PC-9 (cell line): ENCODE measurements at regions not wholly inside any gene's neighbourhood (a gene's known extent, or its start where the extent isn't known, plus 50 kb on each side); places are given as distances from the start of the nearest gene placed in this dataset.

ENCODE experiments used
- BruUV-seq: library from RNA; stranded (reverse); fragments of 400-500 nt; replicated peaks from 2 replicates; lab custom pipeline; 2021; lab: Mats Ljungman, UMichigan
- CTCF ChIA-PET: fragments of 300-600 bp; sonication (Branson Sonifier 250); formaldehyde crosslinking; loops from one replicate; lab custom pipeline; 2022; ENCODE audit warnings: antibody characterized with exemption; lab: Charles Lee
- POLR2A ChIA-PET: fragments of 300-600 bp; sonication (Branson Sonifier 250); formaldehyde crosslinking; loops from one replicate; lab custom pipeline; 2022; ENCODE audit warnings: antibody characterized with exemption; ENCODE audit not compliant: unreplicated experiment; lab: Charles Lee
- DNase-seq, 2 experiments: peaks; one replicate each; pipeline versions ENCODE4 v3.0.0 to v3.0.0-alpha.2; 2015 to 2022; ENCODE audit warnings: mixed read lengths in 1 of 2
- H2AFZ ChIP-seq: fragments of 200-600 bp; sonication (generic); 2 replicates; pipeline ENCODE4 v1.8.1; 2017; ENCODE audit warnings: antibody characterized with exemption
- H3F3A ChIP-seq: fragments of 200-600 bp; sonication (generic); 2 replicates; pipeline ENCODE4 v1.8.1; 2017; ENCODE audit warnings: antibody characterized with exemption, mild to moderate bottlenecking, low read depth; ENCODE audit not compliant: insufficient read depth
- H3K27ac ChIP-seq: fragments of 200-600 bp; sonication (generic); 2 replicates; pipeline ENCODE4 v1.6.1; 2016; ENCODE audit warnings: mixed run types
- H3K27me3 ChIP-seq: fragments of 200-600 bp; sonication (generic); 2 replicates; pipeline ENCODE4 v1.6.1; 2016; ENCODE audit warnings: low read depth, mixed run types; ENCODE audit not compliant: insufficient read depth
- H3K36me3 ChIP-seq: fragments of 200-600 bp; sonication (generic); 2 replicates; pipeline ENCODE4 v1.6.1; 2016; ENCODE audit warnings: low read depth, mixed run types
- H3K4me1 ChIP-seq: fragments of 200-600 bp; sonication (generic); replicated peaks from 2 replicates; pipeline ENCODE4 v1.6.1; 2016; ENCODE audit warnings: mixed run types; ENCODE audit not compliant: insufficient read depth
- H3K4me2 ChIP-seq: fragments of 200-600 bp; sonication (generic); 2 replicates; pipeline ENCODE4 v1.6.1; 2017; ENCODE audit warnings: mixed run types
- H3K4me3 ChIP-seq: fragments of 200-600 bp; sonication (generic); 2 replicates; pipeline ENCODE4 v1.6.1; 2016; ENCODE audit warnings: mixed run types
- H3K79me2 ChIP-seq: fragments of 200-600 bp; sonication (generic); 2 replicates; pipeline ENCODE4 v1.6.1; 2017; ENCODE audit warnings: low read depth, mixed run types
- H3K9me2 ChIP-seq: fragments of 200-600 bp; sonication (generic); 2 replicates; pipeline ENCODE4 v1.8.1; 2017; ENCODE audit warnings: mild to moderate bottlenecking; ENCODE audit not compliant: insufficient read depth
- H3K9me3 ChIP-seq: fragments of 200-600 bp; sonication (generic); 2 replicates; pipeline ENCODE4 v1.8.1; 2016; ENCODE audit warnings: low read depth; ENCODE audit not compliant: insufficient read depth
- H4K20me1 ChIP-seq: fragments of 200-600 bp; sonication (generic); 2 replicates; pipeline ENCODE4 v1.8.1; 2017; ENCODE audit not compliant: insufficient read depth
- EZH2 ChIP-seq: fragments of 200-600 bp; sonication (generic); IDR thresholded peaks from 2 replicates; pipeline ENCODE4 v1.8.0; 2017; ENCODE audit warnings: antibody characterized with exemption, low read depth
- intact Hi-C: fragments of 100-400 bp; cut with micrococcal nuclease; formaldehyde crosslinking; loops from one replicate; pipeline ENCODE4 v1.10.0; 2022; ENCODE audit not compliant: unreplicated experiment
- TF ChIP-seq, protein P1 (sequence below): fragments of 200-600 bp; sonication (generic); conservative IDR thresholded peaks from 2 replicates; pipeline ENCODE4 v1.6.1; 2017; ENCODE audit warnings: mixed run types, antibody characterized with exemption, mild to moderate bottlenecking, moderate library complexity

DNA sequence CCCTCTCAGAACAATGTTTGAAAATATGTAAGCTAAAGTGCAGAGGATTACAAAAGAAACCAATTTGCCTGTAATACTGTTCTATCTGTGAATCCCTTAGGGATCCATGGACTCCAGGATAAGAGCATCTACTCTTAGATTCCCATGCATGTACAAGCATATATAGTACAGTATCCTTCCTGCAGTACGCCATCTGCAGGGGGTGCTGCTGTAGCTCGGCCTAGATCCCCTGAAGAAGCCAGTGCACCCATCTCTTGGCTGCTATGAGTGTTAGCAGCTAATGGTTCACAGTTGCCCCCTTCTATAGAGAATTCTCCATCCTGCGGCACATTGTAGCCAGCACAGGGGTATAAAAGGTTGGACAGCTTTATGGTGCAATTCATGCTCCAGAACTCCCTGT, 61.8 kb upstream of the SLC30A5 start:
- H3K4me3 ChIP-seq: no peak overlapping the region
- no peak overlapping the region for H2AFZ ChIP-seq
- BruUV-seq: no TSS peak
- no peak overlapping the region for H3K27ac ChIP-seq
- TF ChIP-seq, protein P1, sequence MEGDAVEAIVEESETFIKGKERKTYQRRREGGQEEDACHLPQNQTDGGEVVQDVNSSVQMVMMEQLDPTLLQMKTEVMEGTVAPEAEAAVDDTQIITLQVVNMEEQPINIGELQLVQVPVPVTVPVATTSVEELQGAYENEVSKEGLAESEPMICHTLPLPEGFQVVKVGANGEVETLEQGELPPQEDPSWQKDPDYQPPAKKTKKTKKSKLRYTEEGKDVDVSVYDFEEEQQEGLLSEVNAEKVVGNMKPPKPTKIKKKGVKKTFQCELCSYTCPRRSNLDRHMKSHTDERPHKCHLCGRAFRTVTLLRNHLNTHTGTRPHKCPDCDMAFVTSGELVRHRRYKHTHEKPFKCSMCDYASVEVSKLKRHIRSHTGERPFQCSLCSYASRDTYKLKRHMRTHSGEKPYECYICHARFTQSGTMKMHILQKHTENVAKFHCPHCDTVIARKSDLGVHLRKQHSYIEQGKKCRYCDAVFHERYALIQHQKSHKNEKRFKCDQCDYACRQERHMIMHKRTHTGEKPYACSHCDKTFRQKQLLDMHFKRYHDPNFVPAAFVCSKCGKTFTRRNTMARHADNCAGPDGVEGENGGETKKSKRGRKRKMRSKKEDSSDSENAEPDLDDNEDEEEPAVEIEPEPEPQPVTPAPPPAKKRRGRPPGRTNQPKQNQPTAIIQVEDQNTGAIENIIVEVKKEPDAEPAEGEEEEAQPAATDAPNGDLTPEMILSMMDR: no peak
- no peak for TF ChIP-seq EZH2
- no peaks in the 10 kb centered on the region for H3K27me3 ChIP-seq
- ChIA-PET CTCF (no interaction called here), POLR2A (no interaction called here)
- DNase-seq: no peak
- no peaks in the 10 kb centered on the region for H3F3A ChIP-seq
- intact Hi-C loops: no loop called here
- no peaks in the 10 kb centered on the region for H3K79me2 ChIP-seq
- no peaks in the 10 kb centered on the region for H3K9me3 ChIP-seq
- no peaks in the 10 kb centered on the region for H3K9me2 ChIP-seq
- no peak overlapping the region for H3K4me2 ChIP-seq
- no peaks in the 10 kb centered on the region for H4K20me1 ChIP-seq
- no peaks in the 10 kb centered on the region for H3K4me1 ChIP-seq
- no peaks in the 10 kb centered on the region for H3K36me3 ChIP-seq

DNA sequence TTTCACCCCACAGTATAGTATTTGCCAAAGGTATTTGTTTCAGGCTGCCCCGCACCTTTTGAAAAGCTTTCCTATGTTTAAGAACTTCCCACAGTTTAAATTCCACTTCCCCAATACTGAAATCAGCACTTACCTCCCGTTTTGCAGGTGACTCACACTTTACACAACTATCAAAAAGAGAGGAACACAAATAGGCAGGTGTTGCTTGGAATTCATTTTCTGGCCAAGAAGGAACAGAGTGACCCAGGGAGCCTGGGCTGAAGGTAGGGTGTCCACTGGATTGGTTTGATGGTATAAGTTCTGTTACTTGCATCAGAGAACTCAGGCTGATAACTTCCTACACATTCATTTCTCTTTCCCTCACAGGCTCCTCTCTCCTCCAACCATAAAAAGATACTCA, 60.1 kb upstream of the SLC30A5 start:
- Histone ChIP-seq H3K4me3 (no peak overlapping the region), H3K27ac (no peak overlapping the region), H3K27me3 (no peaks in the 10 kb centered on the region), H2AFZ (no peak overlapping the region), H3K36me3 (no peaks in the 10 kb centered on the region), H4K20me1 (no peaks in the 10 kb centered on the region), H3K79me2 (no peaks in the 10 kb centered on the region), H3K9me3 (no peaks in the 10 kb centered on the region), H3F3A (no peaks in the 10 kb centered on the region), H3K4me2 (no peak overlapping the region), H3K4me1 (no peaks in the 10 kb centered on the region), H3K9me2 (no peaks in the 10 kb centered on the region)
- CTCF ChIA-PET: no interaction called here
- POLR2A ChIA-PET: no interaction called here
- intact Hi-C loops: no loop called here
- no peak for TF ChIP-seq EZH2
- TF ChIP-seq, protein P1: no peak
- no peak for DNase-seq
- BruUV-seq: no TSS peak

DNA sequence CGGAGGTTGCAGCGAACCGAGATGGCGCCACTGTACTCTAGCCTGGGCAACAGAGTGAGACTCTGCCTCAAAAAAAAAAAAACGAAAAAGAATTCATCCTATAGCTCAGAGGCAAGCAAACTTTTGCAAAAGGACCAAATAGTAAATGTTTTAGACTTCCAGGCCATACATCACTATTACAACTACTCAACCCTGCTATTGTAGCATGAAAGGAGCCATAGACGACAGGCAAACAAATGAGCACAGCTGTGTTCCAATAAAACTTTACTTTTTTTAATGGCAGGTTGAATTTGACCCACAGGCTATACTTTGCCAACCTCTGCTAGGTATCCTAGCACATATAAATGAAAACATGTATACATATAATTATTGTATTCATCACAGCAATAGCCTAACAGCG, 58.9 kb upstream of the SLC30A5 start:
- no peaks in the 10 kb centered on the region for H3K36me3 ChIP-seq
- intact Hi-C loops: no loop called here
- ChIA-PET CTCF (interaction anchor here (0.9 kb wide), 1 partner anchor 10 kb away, joined by 5 read pairs; no protein-coding TSS in a partner anchor), POLR2A (no interaction called here)
- no peaks in the 10 kb centered on the region for H3K79me2 ChIP-seq
- H4K20me1 ChIP-seq: no peaks in the 10 kb centered on the region
- no TSS peak for BruUV-seq
- no peak overlapping the region for H3K27ac ChIP-seq
- no peaks in the 10 kb centered on the region for H3F3A ChIP-seq
- H3K9me2 ChIP-seq: no peaks in the 10 kb centered on the region
- no peak overlapping the region for H3K4me3 ChIP-seq
- DNase-seq: no peak
- H3K27me3 ChIP-seq: no peaks in the 10 kb centered on the region
- no peaks in the 10 kb centered on the region for H3K9me3 ChIP-seq
- no peak overlapping the region for H2AFZ ChIP-seq
- H3K4me1 ChIP-seq: no peaks in the 10 kb centered on the region
- no peak overlapping the region for H3K4me2 ChIP-seq
- TF ChIP-seq, protein P1: no peak
- TF ChIP-seq EZH2: no peak
